CD4-positive, alpha-beta T cell treated with Interleukin-6 at 100 ng/mL for 8 hours (primary cell): ENCODE measurements at regions not wholly inside any gene's neighbourhood (a gene's known extent, or its start where the extent isn't known, plus 50 kb on each side); places are given as distances from the start of the nearest gene placed in this dataset.

Experiments
- DNase-seq: peaks from one replicate; pipeline ENCODE4 v3.0.0-alpha.2; 2020; ENCODE audit warnings: mixed read lengths, low spot score

DNA sequence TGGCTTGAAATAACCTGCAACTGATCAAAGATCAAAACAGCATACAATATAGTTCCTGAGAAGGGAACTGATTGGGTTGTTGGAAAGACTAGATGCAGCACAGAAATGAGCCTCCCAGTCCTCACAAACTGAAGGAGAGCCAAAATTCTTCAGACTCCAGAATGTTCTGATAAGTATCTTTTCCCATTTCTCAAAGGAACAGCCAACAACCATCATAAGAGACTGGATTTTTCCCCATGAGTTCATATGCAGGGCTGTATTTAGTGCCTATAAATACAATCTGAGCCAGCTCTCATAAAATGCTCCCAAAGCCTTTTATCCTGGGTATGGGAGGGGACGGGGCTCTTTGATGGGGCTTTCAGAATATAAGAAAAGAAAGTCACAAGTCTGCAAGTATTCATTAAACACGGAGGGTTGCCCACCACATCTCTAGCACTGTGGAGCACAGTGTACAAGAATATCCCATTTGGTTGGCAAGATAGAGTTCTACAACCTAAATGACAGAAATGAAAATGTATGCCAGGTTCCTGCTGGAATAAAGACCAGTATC, 50.7 kb upstream of the LYVE1 start:
- no peak for DNase-seq

DNA sequence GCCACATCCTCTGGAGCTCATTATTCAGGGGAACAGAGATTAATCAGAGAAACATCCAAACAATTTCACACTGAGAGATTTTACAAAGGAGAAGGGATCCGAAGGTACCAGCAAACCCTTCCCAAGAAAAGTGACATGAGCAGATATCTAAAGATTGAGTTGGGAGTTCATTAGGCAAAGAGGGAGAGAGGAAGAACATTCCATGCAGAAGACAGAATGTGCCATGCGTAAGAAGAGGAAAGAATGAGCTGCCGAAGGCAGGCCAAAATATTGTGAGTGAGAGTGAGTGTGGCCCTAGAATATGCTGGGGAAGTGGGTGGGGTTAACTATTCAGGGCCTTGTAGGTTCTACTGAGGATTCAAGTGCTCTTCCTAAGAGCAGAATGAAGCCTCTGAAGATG, 50.0 kb upstream of the LYVE1 start:
- DNase-seq: no peak
